ENCODE measurements at regions not wholly inside any gene's neighbourhood (a gene's known extent, or its start where the extent isn't known, plus 50 kb on each side); places are given as distances from the start of the nearest gene placed in this dataset.
"Not testable (repeated sequence)": the region's sequence is repeated elsewhere in the genome, so short reads cannot be mapped to it uniquely, and the experiment has no call there.

GRCh38 chr16:18204786-18205185, 131.8 kb downstream of the NPIPA8 start:
- H3K4me1 ChIP-seq (ENCODE audit: control insufficient read depth in 2 of 2, insufficient read depth in 2 of 2, low read length in 2 of 2); H3K36me3 ChIP-seq (ENCODE audit: control insufficient read depth in 2 of 2, insufficient read depth in 2 of 2, low read length in 2 of 2); H3K9me3 ChIP-seq (ENCODE audit: control insufficient read depth in 2 of 2, low read length in 2 of 2); H3K27ac ChIP-seq (ENCODE audit: low read depth in 2 of 2, low read length in 2 of 2); H3K27me3 ChIP-seq (ENCODE audit: control insufficient read depth in 2 of 2, insufficient read depth in 2 of 2, low read length in 2 of 2); H3K9ac ChIP-seq (ENCODE audit: low read depth in 1 of 2, low read length in 2 of 2); H3K4me3 ChIP-seq (ENCODE audit: low read length in 2 of 2): not testable (repeated sequence)

- not testable (repeated sequence) for H3K9me3 ChIP-seq (ENCODE audit: control insufficient read depth in 2 of 2, low read length in 2 of 2); H3K27me3 ChIP-seq (ENCODE audit: control insufficient read depth in 2 of 2, insufficient read depth in 2 of 2, low read length in 2 of 2); H3K4me1 ChIP-seq (ENCODE audit: control insufficient read depth in 2 of 2, insufficient read depth in 2 of 2, low read length in 2 of 2); H3K36me3 ChIP-seq (ENCODE audit: control insufficient read depth in 2 of 2, insufficient read depth in 2 of 2, low read length in 2 of 2); H3K9ac ChIP-seq (ENCODE audit: low read depth in 1 of 2, low read length in 2 of 2); H3K27ac ChIP-seq (ENCODE audit: low read depth in 2 of 2, low read length in 2 of 2); H3K4me3 ChIP-seq (ENCODE audit: low read length in 2 of 2)
Observed at GRCh38 chr16:18204309-18204708, 132.2 kb downstream of the NPIPA8 start.

- H3K27me3 ChIP-seq (ENCODE audit: control insufficient read depth in 2 of 2, insufficient read depth in 2 of 2, low read length in 2 of 2); H3K9me3 ChIP-seq (ENCODE audit: control insufficient read depth in 2 of 2, low read length in 2 of 2); H3K9ac ChIP-seq (ENCODE audit: low read depth in 1 of 2, low read length in 2 of 2); H3K4me3 ChIP-seq (ENCODE audit: low read length in 2 of 2); H3K36me3 ChIP-seq (ENCODE audit: control insufficient read depth in 2 of 2, insufficient read depth in 2 of 2, low read length in 2 of 2); H3K27ac ChIP-seq (ENCODE audit: low read depth in 2 of 2, low read length in 2 of 2); H3K4me1 ChIP-seq (ENCODE audit: control insufficient read depth in 2 of 2, insufficient read depth in 2 of 2, low read length in 2 of 2): not testable (repeated sequence)
Observed at GRCh38 chr16:18201511-18201910, 135.0 kb downstream of the NPIPA8 start.

- H3K9me3 ChIP-seq (ENCODE audit: control insufficient read depth in 2 of 2, low read length in 2 of 2); H3K9ac ChIP-seq (ENCODE audit: low read depth in 1 of 2, low read length in 2 of 2); H3K4me3 ChIP-seq (ENCODE audit: low read length in 2 of 2); H3K27me3 ChIP-seq (ENCODE audit: control insufficient read depth in 2 of 2, insufficient read depth in 2 of 2, low read length in 2 of 2); H3K27ac ChIP-seq (ENCODE audit: low read depth in 2 of 2, low read length in 2 of 2); H3K36me3 ChIP-seq (ENCODE audit: control insufficient read depth in 2 of 2, insufficient read depth in 2 of 2, low read length in 2 of 2); H3K4me1 ChIP-seq (ENCODE audit: control insufficient read depth in 2 of 2, insufficient read depth in 2 of 2, low read length in 2 of 2): not testable (repeated sequence)
Observed at GRCh38 chr16:18192389-18192788, 144.1 kb downstream of the NPIPA8 start.

GRCh38 chr16:18190179-18190578, 146.4 kb downstream of the NPIPA8 start:
- not testable (repeated sequence) for H3K36me3 ChIP-seq (ENCODE audit: control insufficient read depth in 2 of 2, insufficient read depth in 2 of 2, low read length in 2 of 2); H3K4me1 ChIP-seq (ENCODE audit: control insufficient read depth in 2 of 2, insufficient read depth in 2 of 2, low read length in 2 of 2); H3K9me3 ChIP-seq (ENCODE audit: control insufficient read depth in 2 of 2, low read length in 2 of 2); H3K4me3 ChIP-seq (ENCODE audit: low read length in 2 of 2); H3K27me3 ChIP-seq (ENCODE audit: control insufficient read depth in 2 of 2, insufficient read depth in 2 of 2, low read length in 2 of 2); H3K27ac ChIP-seq (ENCODE audit: low read depth in 2 of 2, low read length in 2 of 2); H3K9ac ChIP-seq (ENCODE audit: low read depth in 1 of 2, low read length in 2 of 2)

GRCh38 chr16:18184755-18185154, 151.8 kb downstream of the NPIPA8 start:
- not testable (repeated sequence) for H3K27ac ChIP-seq (ENCODE audit: low read depth in 2 of 2, low read length in 2 of 2); H3K9me3 ChIP-seq (ENCODE audit: control insufficient read depth in 2 of 2, low read length in 2 of 2); H3K9ac ChIP-seq (ENCODE audit: low read depth in 1 of 2, low read length in 2 of 2); H3K4me3 ChIP-seq (ENCODE audit: low read length in 2 of 2); H3K27me3 ChIP-seq (ENCODE audit: control insufficient read depth in 2 of 2, insufficient read depth in 2 of 2, low read length in 2 of 2); H3K4me1 ChIP-seq (ENCODE audit: control insufficient read depth in 2 of 2, insufficient read depth in 2 of 2, low read length in 2 of 2); H3K36me3 ChIP-seq (ENCODE audit: control insufficient read depth in 2 of 2, insufficient read depth in 2 of 2, low read length in 2 of 2)

- H3K9me3 ChIP-seq (ENCODE audit: control insufficient read depth in 2 of 2, low read length in 2 of 2); H3K27me3 ChIP-seq (ENCODE audit: control insufficient read depth in 2 of 2, insufficient read depth in 2 of 2, low read length in 2 of 2); H3K27ac ChIP-seq (ENCODE audit: low read depth in 2 of 2, low read length in 2 of 2); H3K4me3 ChIP-seq (ENCODE audit: low read length in 2 of 2); H3K4me1 ChIP-seq (ENCODE audit: control insufficient read depth in 2 of 2, insufficient read depth in 2 of 2, low read length in 2 of 2); H3K36me3 ChIP-seq (ENCODE audit: control insufficient read depth in 2 of 2, insufficient read depth in 2 of 2, low read length in 2 of 2); H3K9ac ChIP-seq (ENCODE audit: low read depth in 1 of 2, low read length in 2 of 2): not testable (repeated sequence)
Observed at GRCh38 chr16:18181028-18181427, 155.5 kb downstream of the NPIPA8 start.

GRCh38 chr16:18173945-18174497, 162.5 kb downstream of the NPIPA8 start:
- not testable (repeated sequence) for H3K9me3 ChIP-seq (ENCODE audit: control insufficient read depth in 2 of 2, low read length in 2 of 2); H3K4me1 ChIP-seq (ENCODE audit: control insufficient read depth in 2 of 2, insufficient read depth in 2 of 2, low read length in 2 of 2); H3K9ac ChIP-seq (ENCODE audit: low read depth in 1 of 2, low read length in 2 of 2); H3K27me3 ChIP-seq (ENCODE audit: control insufficient read depth in 2 of 2, insufficient read depth in 2 of 2, low read length in 2 of 2); H3K27ac ChIP-seq (ENCODE audit: low read depth in 2 of 2, low read length in 2 of 2); H3K4me3 ChIP-seq (ENCODE audit: low read length in 2 of 2); H3K36me3 ChIP-seq (ENCODE audit: control insufficient read depth in 2 of 2, insufficient read depth in 2 of 2, low read length in 2 of 2)

- not testable (repeated sequence) for H3K4me3 ChIP-seq (ENCODE audit: low read length in 2 of 2); H3K4me1 ChIP-seq (ENCODE audit: control insufficient read depth in 2 of 2, insufficient read depth in 2 of 2, low read length in 2 of 2); H3K9ac ChIP-seq (ENCODE audit: low read depth in 1 of 2, low read length in 2 of 2); H3K36me3 ChIP-seq (ENCODE audit: control insufficient read depth in 2 of 2, insufficient read depth in 2 of 2, low read length in 2 of 2); H3K27ac ChIP-seq (ENCODE audit: low read depth in 2 of 2, low read length in 2 of 2); H3K9me3 ChIP-seq (ENCODE audit: control insufficient read depth in 2 of 2, low read length in 2 of 2); H3K27me3 ChIP-seq (ENCODE audit: control insufficient read depth in 2 of 2, insufficient read depth in 2 of 2, low read length in 2 of 2)
Observed at GRCh38 chr16:18162293-18162692, 174.2 kb downstream of the NPIPA8 start.

- not testable (repeated sequence) for H3K4me3 ChIP-seq (ENCODE audit: low read length in 2 of 2); H3K27me3 ChIP-seq (ENCODE audit: control insufficient read depth in 2 of 2, insufficient read depth in 2 of 2, low read length in 2 of 2); H3K9ac ChIP-seq (ENCODE audit: low read depth in 1 of 2, low read length in 2 of 2); H3K4me1 ChIP-seq (ENCODE audit: control insufficient read depth in 2 of 2, insufficient read depth in 2 of 2, low read length in 2 of 2); H3K27ac ChIP-seq (ENCODE audit: low read depth in 2 of 2, low read length in 2 of 2); H3K9me3 ChIP-seq (ENCODE audit: control insufficient read depth in 2 of 2, low read length in 2 of 2); H3K36me3 ChIP-seq (ENCODE audit: control insufficient read depth in 2 of 2, insufficient read depth in 2 of 2, low read length in 2 of 2)
Observed at GRCh38 chr16:18161224-18161623, 175.3 kb downstream of the NPIPA8 start.

GRCh38 chr16:18159185-18159584, 177.4 kb downstream of the NPIPA8 start:
- H3K4me3 ChIP-seq (ENCODE audit: low read length in 2 of 2); H3K36me3 ChIP-seq (ENCODE audit: control insufficient read depth in 2 of 2, insufficient read depth in 2 of 2, low read length in 2 of 2); H3K27me3 ChIP-seq (ENCODE audit: control insufficient read depth in 2 of 2, insufficient read depth in 2 of 2, low read length in 2 of 2); H3K9ac ChIP-seq (ENCODE audit: low read depth in 1 of 2, low read length in 2 of 2); H3K27ac ChIP-seq (ENCODE audit: low read depth in 2 of 2, low read length in 2 of 2); H3K9me3 ChIP-seq (ENCODE audit: control insufficient read depth in 2 of 2, low read length in 2 of 2); H3K4me1 ChIP-seq (ENCODE audit: control insufficient read depth in 2 of 2, insufficient read depth in 2 of 2, low read length in 2 of 2): not testable (repeated sequence)
